ENCODE measurements at regions not wholly inside any gene's neighbourhood (a gene's known extent, or its start where the extent isn't known, plus 50 kb on each side); places are given as distances from the start of the nearest gene placed in this dataset.
A peak's percentile ranks its signal among the peaks of the same experiment; 100 is the strongest.

DNA sequence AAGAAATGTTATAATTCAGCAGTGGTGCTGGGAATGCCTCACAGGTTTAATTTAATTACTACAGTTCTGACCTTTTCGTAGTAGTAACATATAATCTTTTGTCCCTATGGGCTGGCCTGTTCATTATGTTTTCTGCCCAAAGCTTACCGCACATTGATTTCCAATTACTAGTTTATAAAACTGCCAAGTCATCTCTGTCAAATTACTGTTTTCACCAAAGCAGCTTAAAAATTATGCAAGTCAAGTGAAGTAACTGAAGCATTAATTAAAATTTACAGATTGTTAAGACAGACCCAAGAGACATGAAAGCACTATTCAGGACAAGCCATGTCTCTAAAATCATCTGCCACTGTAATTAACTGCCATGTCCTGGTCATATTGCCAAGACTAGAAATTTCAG is 93.9 kb upstream of the FTMT start:
- peaks cover 7% of the 10 kb centered on the region for H3K9me3 Mint-ChIP-seq
- H3K4me1 Mint-ChIP-seq, result peaks cover 13% of the 10 kb centered on the region
- no peaks in the 10 kb centered on the region for H3K27me3 Mint-ChIP-seq (ENCODE audit: low read depth)
- H3K4me3 Mint-ChIP-seq, result no peak overlapping the region
- no peak overlapping the region for H3K27ac Mint-ChIP-seq
- TF ChIP-seq CTCF (IDR thresholded peaks at IDR 0.05; ENCODE audit: unreplicated experiment), result no peak
- no peak for DNase-seq (ENCODE audit: low spot score in 2 of 2, unreplicated experiment in 2 of 2)
- H3K36me3 Mint-ChIP-seq, result no peaks in the 10 kb centered on the region

GRCh38 chr5:121758615-121759014 is 93.1 kb upstream of the FTMT start:
- H3K9me3 Mint-ChIP-seq, result peaks cover 8% of the 10 kb centered on the region
- H3K4me3 Mint-ChIP-seq, result no peak overlapping the region
- H3K27me3 Mint-ChIP-seq (ENCODE audit: low read depth), result no peaks in the 10 kb centered on the region
- H3K4me1 Mint-ChIP-seq, result peaks cover 13% of the 10 kb centered on the region
- no peak for DNase-seq (ENCODE audit: low spot score in 2 of 2, unreplicated experiment in 2 of 2)
- no peaks in the 10 kb centered on the region for H3K36me3 Mint-ChIP-seq
- H3K27ac Mint-ChIP-seq, result peak overlapping the region; percentile 59
- TF ChIP-seq CTCF (IDR thresholded peaks at IDR 0.05; ENCODE audit: unreplicated experiment), result no peak

DNA sequence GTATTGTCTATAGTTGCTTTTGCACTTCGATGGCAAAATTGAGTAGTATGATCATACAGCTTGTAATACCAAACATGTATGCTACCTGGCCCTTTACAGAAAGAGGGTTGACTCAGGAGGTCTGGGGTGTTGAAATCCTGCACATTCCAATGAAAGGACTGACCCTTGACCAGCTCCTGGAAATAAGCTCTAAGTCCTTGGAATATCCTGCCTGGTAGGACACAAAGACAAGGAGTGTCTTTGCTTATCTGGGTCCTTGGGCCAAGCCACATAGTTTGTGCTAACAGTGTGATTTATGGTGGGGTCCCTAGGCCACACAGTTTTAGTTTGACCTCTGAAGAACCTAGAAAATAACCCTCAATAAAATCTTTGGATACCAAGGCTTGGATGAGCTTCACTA is 89.3 kb upstream of the FTMT start:
- Mint-ChIP-seq H3K4me1 (peaks cover 4% of the 10 kb centered on the region), H3K36me3 (no peaks in the 10 kb centered on the region), H3K27ac (no peak overlapping the region), H3K9me3 (peaks cover 13% of the 10 kb centered on the region), H3K27me3 (ENCODE audit: low read depth) (no peaks in the 10 kb centered on the region), H3K4me3 (no peak overlapping the region)
- TF ChIP-seq CTCF (IDR thresholded peaks at IDR 0.05; ENCODE audit: unreplicated experiment), result no peak
- no peak for DNase-seq (ENCODE audit: low spot score in 2 of 2, unreplicated experiment in 2 of 2)

DNA sequence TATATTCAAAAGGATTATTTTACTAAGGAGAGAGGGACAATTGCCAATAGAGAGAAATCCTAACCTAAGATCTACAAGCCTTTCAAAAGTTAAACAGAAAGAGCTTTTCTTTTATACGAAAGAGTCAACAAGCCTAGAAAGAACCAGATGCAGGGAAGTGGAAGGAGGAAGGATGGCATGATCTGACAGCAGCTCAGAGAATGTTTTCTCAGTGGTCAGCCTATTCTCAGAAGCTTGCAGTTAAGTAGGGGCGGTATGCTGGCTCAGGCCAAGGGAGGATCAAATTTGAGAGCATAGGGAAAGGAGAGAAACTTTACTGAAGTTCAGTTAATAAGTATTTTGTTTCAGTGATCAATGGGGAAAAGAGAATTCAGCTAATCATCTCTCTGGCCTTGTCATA is 88.0 kb upstream of the FTMT start:
- Mint-ChIP-seq H3K9me3 (peaks cover 13% of the 10 kb centered on the region), H3K36me3 (no peaks in the 10 kb centered on the region), H3K27me3 (ENCODE audit: low read depth) (no peaks in the 10 kb centered on the region), H3K4me1 (peaks cover 4% of the 10 kb centered on the region), H3K4me3 (no peak overlapping the region), H3K27ac (no peak overlapping the region)
- no peak for DNase-seq (ENCODE audit: low spot score in 2 of 2, unreplicated experiment in 2 of 2)
- TF ChIP-seq CTCF (IDR thresholded peaks at IDR 0.05; ENCODE audit: unreplicated experiment), result no peak

DNA sequence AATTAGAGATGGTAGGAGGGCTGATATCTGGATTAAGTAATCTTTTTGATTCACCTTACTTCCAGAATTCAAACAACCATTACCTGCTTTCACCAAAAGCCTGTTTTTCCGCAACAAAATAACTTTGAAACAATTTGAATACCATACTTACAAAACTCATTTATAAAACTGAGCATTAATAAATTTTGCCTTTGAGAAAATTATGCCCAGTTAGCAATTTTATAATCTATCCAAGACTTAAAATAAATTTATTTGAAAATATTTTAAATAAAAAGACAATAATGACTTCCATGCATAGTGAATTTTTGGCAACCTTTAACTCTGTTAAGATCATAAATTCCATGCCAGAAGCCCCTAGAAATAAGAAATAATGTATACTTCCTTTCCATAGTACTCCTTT is 71.3 kb upstream of the FTMT start:
- Mint-ChIP-seq H3K36me3 (no peaks in the 10 kb centered on the region), H3K27me3 (ENCODE audit: low read depth) (no peaks in the 10 kb centered on the region), H3K9me3 (peaks cover 4% of the 10 kb centered on the region), H3K27ac (no peak overlapping the region), H3K4me3 (no peak overlapping the region), H3K4me1 (no peaks in the 10 kb centered on the region)
- TF ChIP-seq CTCF (IDR thresholded peaks at IDR 0.05; ENCODE audit: unreplicated experiment), result no peak
- no peak for DNase-seq (ENCODE audit: low spot score in 2 of 2, unreplicated experiment in 2 of 2)

DNA sequence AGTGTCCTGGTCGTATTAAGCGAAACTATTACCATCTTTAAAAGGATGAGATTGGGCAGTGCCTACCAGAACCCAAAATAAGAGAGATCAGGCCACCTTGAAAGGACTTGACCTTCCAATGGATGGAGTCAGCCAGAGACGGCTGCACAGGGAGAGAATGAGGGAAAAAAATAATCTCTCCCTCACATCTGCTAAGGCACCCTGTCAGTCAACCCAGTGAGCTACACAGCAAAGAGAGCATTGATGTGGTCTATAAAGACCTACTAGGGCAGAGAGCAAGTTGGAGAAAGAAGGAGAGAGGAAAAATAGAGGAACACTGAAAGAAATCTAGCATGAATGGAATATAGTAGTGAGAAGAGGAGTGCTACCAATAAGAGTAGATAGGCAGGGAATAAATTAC is 68.0 kb upstream of the FTMT start:
- Mint-ChIP-seq H3K9me3 (peaks cover 3% of the 10 kb centered on the region), H3K4me1 (no peaks in the 10 kb centered on the region), H3K4me3 (no peak overlapping the region), H3K27ac (no peak overlapping the region), H3K36me3 (no peaks in the 10 kb centered on the region), H3K27me3 (ENCODE audit: low read depth) (no peaks in the 10 kb centered on the region)
- TF ChIP-seq CTCF (IDR thresholded peaks at IDR 0.05; ENCODE audit: unreplicated experiment), result no peak
- DNase-seq (ENCODE audit: low spot score in 2 of 2, unreplicated experiment in 2 of 2), result no peak

Data from mesothelial cell of epicardium (in vitro differentiated cells).